Neural progenitor cell (in vitro differentiated cells): ENCODE measurements at regions not wholly inside any gene's neighbourhood (a gene's known extent, or its start where the extent isn't known, plus 50 kb on each side); places are given as distances from the start of the nearest gene placed in this dataset.

Experiments used
- EZH2 ChIP-seq: fragments of 200-600 bp; sonication (generic); IDR thresholded peaks from 2 replicates; pipeline ENCODE4 v1.6.1; 2017; ENCODE audit warnings: antibody characterized with exemption, mild to moderate bottlenecking, moderate library complexity
- EZH2phosphoT487 ChIP-seq: fragments of 200-600 bp; sonication (generic); IDR thresholded peaks from 2 replicates; pipeline ENCODE4 v1.6.1; 2017; ENCODE audit warnings: antibody characterized with exemption
- TF ChIP-seq, protein P1 (sequence below): fragments of 200-600 bp; sonication (generic); IDR thresholded peaks from 2 replicates; pipeline ENCODE4 v1.5.1; 2017; ENCODE audit warnings: antibody characterized with exemption, mild to moderate bottlenecking

DNA sequence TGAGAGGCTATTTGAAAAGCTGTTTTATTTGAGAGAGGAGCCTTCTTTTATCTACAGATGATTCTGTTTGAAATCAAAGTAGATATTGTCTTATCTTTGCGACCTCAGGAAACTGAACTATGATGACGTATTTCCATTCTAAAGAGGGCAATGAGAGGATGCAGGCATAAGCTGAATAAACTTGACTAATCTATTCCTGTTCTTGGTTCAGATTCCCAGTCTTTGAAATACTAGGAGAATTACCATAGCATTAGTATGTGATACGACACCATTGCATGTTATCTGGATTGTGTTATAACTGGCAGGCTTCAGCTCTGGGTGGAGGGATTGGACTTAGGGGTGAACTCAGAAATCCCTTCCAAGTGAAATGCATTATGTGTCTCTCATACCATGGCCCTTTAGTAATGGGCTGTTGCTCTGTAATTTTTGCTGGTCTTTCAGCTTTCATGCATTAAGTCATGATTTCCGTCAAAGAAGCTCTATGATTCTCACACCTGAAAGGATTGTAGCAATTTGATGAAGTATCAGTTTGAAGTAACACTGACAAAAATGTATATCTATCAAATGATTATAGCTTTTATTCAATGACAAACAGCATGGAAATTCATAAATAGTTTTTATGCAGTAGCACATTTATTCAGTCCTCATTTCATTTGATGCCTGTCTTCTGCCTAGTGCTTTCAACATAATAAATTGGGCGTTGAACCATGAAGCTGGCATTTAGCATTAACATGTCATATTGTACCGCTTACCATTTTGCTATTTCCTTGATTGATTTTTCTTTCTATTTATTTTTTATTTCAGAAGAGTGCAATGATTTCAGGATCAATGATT, 138.4 kb upstream of the SPACA1 start:
- TF ChIP-seq, protein P1, sequence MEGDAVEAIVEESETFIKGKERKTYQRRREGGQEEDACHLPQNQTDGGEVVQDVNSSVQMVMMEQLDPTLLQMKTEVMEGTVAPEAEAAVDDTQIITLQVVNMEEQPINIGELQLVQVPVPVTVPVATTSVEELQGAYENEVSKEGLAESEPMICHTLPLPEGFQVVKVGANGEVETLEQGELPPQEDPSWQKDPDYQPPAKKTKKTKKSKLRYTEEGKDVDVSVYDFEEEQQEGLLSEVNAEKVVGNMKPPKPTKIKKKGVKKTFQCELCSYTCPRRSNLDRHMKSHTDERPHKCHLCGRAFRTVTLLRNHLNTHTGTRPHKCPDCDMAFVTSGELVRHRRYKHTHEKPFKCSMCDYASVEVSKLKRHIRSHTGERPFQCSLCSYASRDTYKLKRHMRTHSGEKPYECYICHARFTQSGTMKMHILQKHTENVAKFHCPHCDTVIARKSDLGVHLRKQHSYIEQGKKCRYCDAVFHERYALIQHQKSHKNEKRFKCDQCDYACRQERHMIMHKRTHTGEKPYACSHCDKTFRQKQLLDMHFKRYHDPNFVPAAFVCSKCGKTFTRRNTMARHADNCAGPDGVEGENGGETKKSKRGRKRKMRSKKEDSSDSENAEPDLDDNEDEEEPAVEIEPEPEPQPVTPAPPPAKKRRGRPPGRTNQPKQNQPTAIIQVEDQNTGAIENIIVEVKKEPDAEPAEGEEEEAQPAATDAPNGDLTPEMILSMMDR: no peak
- TF ChIP-seq EZH2 (no peak), EZH2phosphoT487 (no peak)
